ENCODE measurements at regions not wholly inside any gene's neighbourhood (a gene's known extent, or its start where the extent isn't known, plus 50 kb on each side); places are given as distances from the start of the nearest gene placed in this dataset.

- Histone ChIP-seq H3K4me1 (no peaks in the 10 kb centered on the region), H3K27ac (no peak overlapping the region), H3K27me3 (ENCODE audit: low read depth) (no peaks in the 10 kb centered on the region), H3K9me3 (no peaks in the 10 kb centered on the region), H3K4me3 (no peak overlapping the region), H3K36me3 (no peaks in the 10 kb centered on the region)
- intact Hi-C loops (cut with DNase I), result no loop called here
- no peak for DNase-seq
- no peak for TF ChIP-seq CTCF (IDR thresholded peaks at IDR 0.05)
- ATAC-seq, result no peak
Observed at GRCh38 chr7:45451342-45452035, 122.7 kb upstream of the ADCY1 start.

- Histone ChIP-seq H3K4me3 (no peak overlapping the region), H3K36me3 (no peaks in the 10 kb centered on the region), H3K27ac (no peak overlapping the region), H3K9me3 (no peaks in the 10 kb centered on the region), H3K4me1 (no peaks in the 10 kb centered on the region), H3K27me3 (ENCODE audit: low read depth) (no peaks in the 10 kb centered on the region)
- intact Hi-C loops (cut with DNase I), result no loop called here
- TF ChIP-seq CTCF (IDR thresholded peaks at IDR 0.05), result no peak
- DNase-seq (no peak), ATAC-seq (no peak)
Observed at GRCh38 chr7:45454771-45455170, 119.4 kb upstream of the ADCY1 start.

DNA sequence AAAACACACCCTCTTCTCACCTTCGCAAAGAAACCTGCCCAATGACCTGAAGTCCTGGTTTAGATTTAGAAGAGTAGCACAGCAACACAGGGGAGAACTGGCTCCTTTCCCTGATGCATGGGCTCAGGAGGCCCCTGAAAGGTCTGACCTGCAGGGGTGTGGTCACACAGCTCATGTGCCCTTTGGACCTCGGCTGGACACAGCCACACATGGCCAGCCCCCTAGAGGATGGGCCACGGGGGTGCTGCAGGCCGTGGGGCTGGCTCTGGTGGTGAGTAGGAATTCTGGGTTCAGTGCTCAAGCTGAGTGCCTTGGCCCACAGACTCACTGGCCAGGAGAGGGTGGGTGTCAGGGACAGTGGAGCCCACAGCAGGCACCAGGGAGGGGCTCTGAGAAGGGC is 118.5 kb upstream of the ADCY1 start:
- intact Hi-C loops (cut with DNase I), result no loop called here
- no peak for DNase-seq
- Histone ChIP-seq H3K4me3 (no peak overlapping the region), H3K9me3 (no peaks in the 10 kb centered on the region), H3K4me1 (no peaks in the 10 kb centered on the region), H3K27ac (no peak overlapping the region), H3K27me3 (ENCODE audit: low read depth) (no peaks in the 10 kb centered on the region), H3K36me3 (no peaks in the 10 kb centered on the region)
- no peak for ATAC-seq
- TF ChIP-seq CTCF (IDR thresholded peaks at IDR 0.05), result no peak

GRCh38 chr7:45456105-45456504 is 118.1 kb upstream of the ADCY1 start:
- TF ChIP-seq CTCF (IDR thresholded peaks at IDR 0.05), result no peak
- intact Hi-C loops (cut with DNase I), result no loop called here
- DNase-seq (no peak), ATAC-seq (no peak)
- no peaks in the 10 kb centered on the region for H3K9me3 ChIP-seq
- H3K27ac ChIP-seq, result no peak overlapping the region
- H3K4me3 ChIP-seq, result no peak overlapping the region
- H3K27me3 ChIP-seq (ENCODE audit: low read depth), result no peaks in the 10 kb centered on the region
- no peaks in the 10 kb centered on the region for H3K36me3 ChIP-seq
- H3K4me1 ChIP-seq, result no peaks in the 10 kb centered on the region

DNA sequence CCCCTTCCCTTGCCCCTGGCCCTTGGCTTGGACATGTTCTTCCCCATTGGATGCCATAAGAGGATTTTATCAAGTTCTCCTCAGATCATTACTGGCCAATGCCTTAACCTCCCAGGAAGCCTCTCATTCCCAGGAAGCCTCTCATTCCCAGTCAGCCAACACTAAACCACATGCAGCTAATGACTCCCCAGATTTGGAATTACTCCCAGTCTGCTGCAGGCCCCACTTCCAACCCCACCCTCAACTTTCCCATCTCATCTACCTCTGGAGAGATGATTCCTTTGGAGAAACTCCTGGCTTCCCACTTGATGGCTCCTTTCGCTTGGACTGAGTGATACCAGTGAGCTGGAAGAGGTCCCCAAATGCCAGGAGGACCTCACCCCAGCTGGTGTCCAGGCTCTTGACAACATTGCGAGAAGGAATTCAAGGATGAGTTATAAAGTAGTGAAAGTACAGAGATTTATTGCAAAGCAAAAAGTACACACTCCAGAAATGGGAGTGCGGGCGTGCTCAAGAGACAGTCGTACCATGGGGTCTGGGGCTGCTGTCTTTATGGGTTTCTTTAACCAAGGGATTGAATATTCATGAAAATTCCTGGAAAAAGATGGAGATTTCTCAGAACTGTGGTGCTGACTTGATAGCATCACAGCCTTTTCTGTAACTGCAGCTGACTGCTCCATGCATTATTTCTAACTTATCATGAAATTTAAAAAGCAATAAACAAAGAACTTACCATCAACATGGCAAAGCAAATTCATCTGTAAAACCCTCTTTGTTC is 117.2 kb upstream of the ADCY1 start:
- Histone ChIP-seq H3K9me3 (no peaks in the 10 kb centered on the region), H3K4me3 (no peak overlapping the region), H3K27me3 (ENCODE audit: low read depth) (no peaks in the 10 kb centered on the region), H3K27ac (no peak overlapping the region), H3K4me1 (no peaks in the 10 kb centered on the region), H3K36me3 (no peaks in the 10 kb centered on the region)
- TF ChIP-seq CTCF (IDR thresholded peaks at IDR 0.05), result no peak
- ATAC-seq (no peak), DNase-seq (no peak)
- intact Hi-C loops (cut with DNase I), result no loop called here

Measured in lower lobe of right lung (tissue), 2 donors.